ENCODE measurements at regions not wholly inside any gene's neighbourhood (a gene's known extent, or its start where the extent isn't known, plus 50 kb on each side); places are given as distances from the start of the nearest gene placed in this dataset.
"Not testable (repeated sequence)": the region's sequence is repeated elsewhere in the genome, so short reads cannot be mapped to it uniquely, and the experiment has no call there.

DNA sequence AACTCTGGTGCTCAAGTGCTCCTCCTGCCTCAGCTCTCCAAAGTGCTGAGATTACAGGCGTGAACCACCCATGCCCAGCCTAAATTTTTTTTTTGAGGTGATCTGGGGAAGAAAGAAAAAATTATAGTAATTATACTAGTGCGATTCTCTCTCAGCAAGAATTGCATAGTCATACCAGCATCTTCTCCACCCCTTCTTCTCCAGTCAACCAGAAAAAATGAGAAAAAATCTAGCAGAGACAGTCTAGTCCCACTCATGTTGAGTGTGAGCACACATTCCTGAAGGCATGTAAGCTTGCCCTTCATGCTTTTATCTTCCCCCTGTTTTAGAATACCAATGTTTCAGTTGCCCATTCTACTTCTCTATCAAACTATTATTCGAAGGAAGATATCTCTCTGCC, 207.6 kb downstream of the S1PR1 start:
- DNase-seq (ENCODE audit: low read depth): no peak
- TF ChIP-seq, protein P1, sequence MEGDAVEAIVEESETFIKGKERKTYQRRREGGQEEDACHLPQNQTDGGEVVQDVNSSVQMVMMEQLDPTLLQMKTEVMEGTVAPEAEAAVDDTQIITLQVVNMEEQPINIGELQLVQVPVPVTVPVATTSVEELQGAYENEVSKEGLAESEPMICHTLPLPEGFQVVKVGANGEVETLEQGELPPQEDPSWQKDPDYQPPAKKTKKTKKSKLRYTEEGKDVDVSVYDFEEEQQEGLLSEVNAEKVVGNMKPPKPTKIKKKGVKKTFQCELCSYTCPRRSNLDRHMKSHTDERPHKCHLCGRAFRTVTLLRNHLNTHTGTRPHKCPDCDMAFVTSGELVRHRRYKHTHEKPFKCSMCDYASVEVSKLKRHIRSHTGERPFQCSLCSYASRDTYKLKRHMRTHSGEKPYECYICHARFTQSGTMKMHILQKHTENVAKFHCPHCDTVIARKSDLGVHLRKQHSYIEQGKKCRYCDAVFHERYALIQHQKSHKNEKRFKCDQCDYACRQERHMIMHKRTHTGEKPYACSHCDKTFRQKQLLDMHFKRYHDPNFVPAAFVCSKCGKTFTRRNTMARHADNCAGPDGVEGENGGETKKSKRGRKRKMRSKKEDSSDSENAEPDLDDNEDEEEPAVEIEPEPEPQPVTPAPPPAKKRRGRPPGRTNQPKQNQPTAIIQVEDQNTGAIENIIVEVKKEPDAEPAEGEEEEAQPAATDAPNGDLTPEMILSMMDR (conservative IDR thresholded peaks at IDR 0.05; ENCODE audit: control insufficient read depth, insufficient read depth, low read depth, low read length): no peak

GRCh38 chr1:101444873-101445618, 208.2 kb downstream of the S1PR1 start:
- TF ChIP-seq, protein P1 (conservative IDR thresholded peaks at IDR 0.05; ENCODE audit: control insufficient read depth, insufficient read depth, low read depth, low read length): no peak
- no peak for DNase-seq (ENCODE audit: low read depth)
- H3K4me3 ChIP-seq (ENCODE audit: control insufficient read depth, low read depth, low read length): no peak overlapping the region

More for the DNA sequence above, 207.6 kb downstream of the S1PR1 start:
- H3K4me3 ChIP-seq (ENCODE audit: control insufficient read depth, low read depth, low read length): no peak overlapping the region

DNA sequence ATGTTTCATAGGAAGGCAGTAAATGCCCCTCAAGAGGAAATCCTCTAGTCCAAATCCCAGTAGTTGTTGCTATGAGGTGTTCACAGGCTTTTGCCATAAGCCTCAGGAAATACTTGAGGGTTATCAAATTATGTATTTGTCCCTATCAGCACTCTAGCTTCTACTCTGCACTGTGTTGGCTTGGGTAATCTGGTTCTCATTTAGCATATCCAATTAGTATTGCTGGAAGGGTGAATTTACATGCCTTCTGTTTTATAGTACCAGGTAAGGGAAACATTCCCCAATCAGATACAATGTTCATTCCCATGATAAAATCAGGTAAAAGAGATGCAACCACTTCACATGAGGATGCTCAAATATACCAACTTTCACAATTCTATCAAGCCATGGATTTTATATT, 211.2 kb downstream of the S1PR1 start:
- DNase-seq (ENCODE audit: low read depth): no peak
- H3K4me3 ChIP-seq (ENCODE audit: control insufficient read depth, low read depth, low read length): no peak overlapping the region
- TF ChIP-seq, protein P1 (conservative IDR thresholded peaks at IDR 0.05; ENCODE audit: control insufficient read depth, insufficient read depth, low read depth, low read length): no peak

- not testable (repeated sequence) for H3K4me3 ChIP-seq (ENCODE audit: control insufficient read depth, low read depth, low read length); DNase-seq (ENCODE audit: low read depth)
These were observed 213.9 kb downstream of the S1PR1 start for GRCh38 chr1:101450691-101451090.

DNA sequence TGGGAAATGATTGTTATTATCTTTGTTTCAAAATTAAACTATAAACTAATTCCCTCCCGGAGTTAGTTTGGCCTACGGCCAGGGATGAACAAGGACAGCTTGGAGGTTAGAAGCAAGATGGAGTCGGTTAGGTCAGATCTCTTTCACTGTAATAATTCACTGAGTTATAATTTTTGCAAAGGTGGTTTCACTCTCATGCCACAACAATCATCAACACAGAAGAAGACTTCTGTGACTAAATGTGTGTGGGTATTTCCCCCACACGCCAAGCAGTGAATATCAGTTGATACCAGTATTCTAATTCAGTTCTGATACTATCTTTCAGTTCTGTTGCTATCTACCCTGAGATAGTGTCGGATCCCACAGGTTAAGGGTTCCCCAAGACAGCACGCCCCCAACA, 215.1 kb downstream of the S1PR1 start:
- DNase-seq (ENCODE audit: low read depth): no peak
- TF ChIP-seq, protein P1 (conservative IDR thresholded peaks at IDR 0.05; ENCODE audit: control insufficient read depth, insufficient read depth, low read depth, low read length): no peak
- H3K4me3 ChIP-seq (ENCODE audit: control insufficient read depth, low read depth, low read length): no peak overlapping the region

GRCh38 chr1:101452825-101453224, 216.0 kb downstream of the S1PR1 start:
- H3K4me3 ChIP-seq (ENCODE audit: control insufficient read depth, low read depth, low read length): no peak overlapping the region
- DNase-seq (ENCODE audit: low read depth): no peak
- TF ChIP-seq, protein P1 (conservative IDR thresholded peaks at IDR 0.05; ENCODE audit: control insufficient read depth, insufficient read depth, low read depth, low read length): no peak

DNA sequence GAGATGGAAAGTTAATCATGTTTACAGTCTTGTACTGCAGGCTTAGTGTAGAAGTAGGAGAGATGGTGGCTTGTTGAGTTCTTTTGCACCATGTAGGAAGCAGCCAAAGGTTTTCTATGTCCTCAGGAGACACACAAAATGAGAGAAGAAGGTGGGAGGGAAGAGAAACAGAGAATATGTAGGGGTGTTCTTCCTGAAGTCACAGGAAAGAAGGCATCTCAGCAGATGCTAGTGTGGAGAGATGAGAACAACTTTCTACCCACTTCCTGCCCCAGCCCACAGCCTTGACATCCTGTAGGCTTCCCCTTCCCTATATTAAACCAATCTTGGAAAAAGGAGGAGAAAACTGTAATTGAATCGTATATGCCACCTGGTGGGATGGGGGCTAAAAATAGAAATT, 217.0 kb downstream of the S1PR1 start:
- no peak overlapping the region for H3K4me3 ChIP-seq (ENCODE audit: control insufficient read depth, low read depth, low read length)
- TF ChIP-seq, protein P1 (conservative IDR thresholded peaks at IDR 0.05; ENCODE audit: control insufficient read depth, insufficient read depth, low read depth, low read length): no peak
- DNase-seq (ENCODE audit: low read depth): no peak
